ENCODE measurements at regions not wholly inside any gene's neighbourhood (a gene's known extent, or its start where the extent isn't known, plus 50 kb on each side); places are given as distances from the start of the nearest gene placed in this dataset.

DNA sequence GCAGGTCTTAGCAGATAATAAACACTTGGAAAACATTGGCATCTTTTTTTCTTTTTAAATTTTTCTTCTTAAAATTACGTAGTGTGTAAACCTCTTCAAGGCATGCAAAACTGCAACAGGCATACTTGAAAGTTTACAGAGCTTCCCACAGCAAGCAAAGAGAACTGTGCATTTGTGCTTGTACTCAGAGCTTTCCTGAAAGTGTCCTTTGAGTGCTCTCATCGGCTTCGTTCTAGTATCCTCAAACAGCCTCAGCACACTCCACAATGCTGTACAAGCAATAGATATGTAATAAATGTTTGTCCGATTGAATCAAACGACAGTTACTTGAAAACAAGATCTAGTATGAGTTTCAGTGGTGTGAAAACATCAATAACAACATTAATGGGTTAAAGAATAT is 227.5 kb downstream of the PAPSS1 start:
- TF ChIP-seq POLR2A (IDR thresholded peaks at IDR 0.05), result no peak
- TF ChIP-seq, protein P1, sequence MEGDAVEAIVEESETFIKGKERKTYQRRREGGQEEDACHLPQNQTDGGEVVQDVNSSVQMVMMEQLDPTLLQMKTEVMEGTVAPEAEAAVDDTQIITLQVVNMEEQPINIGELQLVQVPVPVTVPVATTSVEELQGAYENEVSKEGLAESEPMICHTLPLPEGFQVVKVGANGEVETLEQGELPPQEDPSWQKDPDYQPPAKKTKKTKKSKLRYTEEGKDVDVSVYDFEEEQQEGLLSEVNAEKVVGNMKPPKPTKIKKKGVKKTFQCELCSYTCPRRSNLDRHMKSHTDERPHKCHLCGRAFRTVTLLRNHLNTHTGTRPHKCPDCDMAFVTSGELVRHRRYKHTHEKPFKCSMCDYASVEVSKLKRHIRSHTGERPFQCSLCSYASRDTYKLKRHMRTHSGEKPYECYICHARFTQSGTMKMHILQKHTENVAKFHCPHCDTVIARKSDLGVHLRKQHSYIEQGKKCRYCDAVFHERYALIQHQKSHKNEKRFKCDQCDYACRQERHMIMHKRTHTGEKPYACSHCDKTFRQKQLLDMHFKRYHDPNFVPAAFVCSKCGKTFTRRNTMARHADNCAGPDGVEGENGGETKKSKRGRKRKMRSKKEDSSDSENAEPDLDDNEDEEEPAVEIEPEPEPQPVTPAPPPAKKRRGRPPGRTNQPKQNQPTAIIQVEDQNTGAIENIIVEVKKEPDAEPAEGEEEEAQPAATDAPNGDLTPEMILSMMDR (IDR thresholded peaks at IDR 0.05), result no peak
